WERI-Rb-1 (cell line): ENCODE measurements at regions not wholly inside any gene's neighbourhood (a gene's known extent, or its start where the extent isn't known, plus 50 kb on each side); places are given as distances from the start of the nearest gene placed in this dataset.

Experiments used
- DNase-seq: peaks from one replicate; pipeline ENCODE4 v3.0.0-alpha.2; 2020
- H3K27ac ChIP-seq: fragments of 250-450 bp; sonication (Bioruptor Pico); 2 replicates; pipeline ENCODE4 v1.5.1; 2020; ENCODE audit warnings: mild to moderate bottlenecking, moderate library complexity
- H3K27me3 ChIP-seq: fragments of 250-450 bp; sonication (Bioruptor Pico); 2 replicates; pipeline ENCODE4 v1.5.1; 2021; ENCODE audit warnings: mild to moderate bottlenecking, low read depth, moderate library complexity; ENCODE audit not compliant: insufficient read depth, severe bottlenecking
- H3K36me3 ChIP-seq: fragments of 250-450 bp; sonication (Bioruptor Pico); 2 replicates; pipeline ENCODE4 v1.5.1; 2020; ENCODE audit warnings: mild to moderate bottlenecking, moderate library complexity
- H3K4me3 ChIP-seq: 2 replicates; pipeline ENCODE4 v1.5.1; 2011; ENCODE audit warnings: low read depth, mild to moderate bottlenecking, control low read depth, low read length
- H3K9me3 ChIP-seq: fragments of 250-450 bp; sonication (Bioruptor Pico); 2 replicates; pipeline ENCODE4 v1.5.1; 2021; ENCODE audit warnings: mild to moderate bottlenecking, moderate library complexity; ENCODE audit not compliant: severe bottlenecking
- TF ChIP-seq, protein P1 (sequence below): IDR thresholded peaks from 2 replicates; pipeline ENCODE4 v1.5.1; 2011; ENCODE audit warnings: low read depth, mild to moderate bottlenecking, control low read depth, inconsistent platforms, low read length

DNA sequence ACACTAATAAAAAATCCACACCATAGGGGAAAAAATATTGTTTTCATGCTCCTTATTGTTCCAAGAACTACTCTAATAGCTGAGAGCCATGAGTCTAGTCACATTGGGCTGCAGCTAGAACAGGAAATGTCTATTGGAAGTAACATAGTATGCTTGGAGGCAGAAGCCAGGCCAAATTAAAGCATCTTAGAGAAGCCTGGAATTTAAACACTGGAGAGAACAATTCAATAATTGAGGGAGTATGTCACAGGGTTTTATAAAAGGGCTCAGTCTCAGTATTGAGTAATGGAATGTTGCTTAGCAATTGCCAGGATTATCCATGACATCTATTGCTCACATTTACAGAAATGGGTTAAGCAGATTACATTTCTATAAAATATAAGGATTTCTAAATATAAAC is 471.3 kb downstream of the LMO4 start:
- no peak for DNase-seq
- TF ChIP-seq, protein P1, sequence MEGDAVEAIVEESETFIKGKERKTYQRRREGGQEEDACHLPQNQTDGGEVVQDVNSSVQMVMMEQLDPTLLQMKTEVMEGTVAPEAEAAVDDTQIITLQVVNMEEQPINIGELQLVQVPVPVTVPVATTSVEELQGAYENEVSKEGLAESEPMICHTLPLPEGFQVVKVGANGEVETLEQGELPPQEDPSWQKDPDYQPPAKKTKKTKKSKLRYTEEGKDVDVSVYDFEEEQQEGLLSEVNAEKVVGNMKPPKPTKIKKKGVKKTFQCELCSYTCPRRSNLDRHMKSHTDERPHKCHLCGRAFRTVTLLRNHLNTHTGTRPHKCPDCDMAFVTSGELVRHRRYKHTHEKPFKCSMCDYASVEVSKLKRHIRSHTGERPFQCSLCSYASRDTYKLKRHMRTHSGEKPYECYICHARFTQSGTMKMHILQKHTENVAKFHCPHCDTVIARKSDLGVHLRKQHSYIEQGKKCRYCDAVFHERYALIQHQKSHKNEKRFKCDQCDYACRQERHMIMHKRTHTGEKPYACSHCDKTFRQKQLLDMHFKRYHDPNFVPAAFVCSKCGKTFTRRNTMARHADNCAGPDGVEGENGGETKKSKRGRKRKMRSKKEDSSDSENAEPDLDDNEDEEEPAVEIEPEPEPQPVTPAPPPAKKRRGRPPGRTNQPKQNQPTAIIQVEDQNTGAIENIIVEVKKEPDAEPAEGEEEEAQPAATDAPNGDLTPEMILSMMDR, result no peak
- H3K27ac ChIP-seq, result no peak overlapping the region
- H3K27me3 ChIP-seq, result no peaks in the 10 kb centered on the region
- no peaks in the 10 kb centered on the region for H3K36me3 ChIP-seq
- H3K4me3 ChIP-seq, result no peak overlapping the region
- H3K9me3 ChIP-seq, result no peaks in the 10 kb centered on the region

- no peak for DNase-seq
- H3K9me3 ChIP-seq, result no peaks in the 10 kb centered on the region
- no peaks in the 10 kb centered on the region for H3K27me3 ChIP-seq
- H3K27ac ChIP-seq, result no peak overlapping the region
- H3K4me3 ChIP-seq, result no peak overlapping the region
- TF ChIP-seq, protein P1, result no peak
- H3K36me3 ChIP-seq, result no peaks in the 10 kb centered on the region
These were observed 474.7 kb downstream of the LMO4 start for GRCh38 chr1:87803375-87803774.

DNA sequence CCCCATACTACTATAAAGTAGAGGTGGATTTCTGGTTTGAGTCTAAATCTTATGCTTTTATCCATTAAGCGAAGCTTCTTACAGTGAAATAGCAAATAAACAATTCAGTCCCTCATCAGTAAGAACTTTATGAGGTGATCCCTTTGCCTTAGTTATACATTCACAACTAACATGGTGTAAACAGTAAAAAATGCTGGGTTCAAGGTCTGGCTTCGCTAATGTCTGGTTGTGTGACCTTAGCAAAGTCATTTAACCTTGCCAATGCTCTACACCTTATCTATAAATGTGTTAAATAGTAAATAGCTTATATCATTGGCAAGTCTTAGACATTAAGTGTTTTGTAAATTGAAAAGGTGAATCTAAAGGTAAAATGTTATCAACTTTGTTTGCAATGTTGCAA is 475.4 kb downstream of the LMO4 start:
- H3K36me3 ChIP-seq, result no peaks in the 10 kb centered on the region
- no peaks in the 10 kb centered on the region for H3K9me3 ChIP-seq
- H3K27ac ChIP-seq, result no peak overlapping the region
- H3K4me3 ChIP-seq, result no peak overlapping the region
- TF ChIP-seq, protein P1, result no peak
- no peak for DNase-seq
- no peaks in the 10 kb centered on the region for H3K27me3 ChIP-seq

DNA sequence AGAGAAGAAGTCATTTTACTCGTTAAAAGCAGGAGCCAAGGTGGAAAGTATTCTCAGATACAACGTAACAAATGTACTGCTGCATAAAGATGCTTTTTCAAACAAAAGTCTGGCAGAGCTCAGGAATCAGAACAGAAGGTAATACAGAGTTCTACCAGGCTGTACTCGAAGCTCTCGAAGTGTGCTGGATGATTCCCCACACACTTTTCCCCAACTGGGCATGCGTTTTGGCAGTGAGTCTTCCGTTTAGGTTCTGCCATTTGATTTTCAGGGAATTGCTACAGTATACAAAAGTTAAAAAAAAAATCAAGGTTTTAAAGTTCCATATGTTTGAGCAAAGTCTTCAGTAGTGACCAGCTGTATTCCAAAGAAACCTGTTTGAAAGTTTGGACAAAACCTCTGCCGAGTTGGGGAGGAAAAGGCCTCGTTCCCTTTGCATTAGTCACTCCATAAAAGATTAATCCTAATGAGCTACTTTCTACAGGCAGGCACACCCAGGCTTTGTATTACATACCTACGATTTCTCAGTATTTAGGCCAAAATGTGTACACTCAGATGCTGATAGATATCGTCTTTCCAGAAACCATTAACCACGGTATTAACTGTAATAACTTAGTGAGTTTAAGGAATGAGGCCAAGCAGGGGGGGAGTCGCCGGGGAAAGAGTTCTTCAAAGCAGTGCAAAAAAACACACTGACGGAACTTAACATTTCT is 477.1 kb downstream of the LMO4 start:
- no peak overlapping the region for H3K4me3 ChIP-seq
- TF ChIP-seq, protein P1, result no peak
- H3K27me3 ChIP-seq, result no peaks in the 10 kb centered on the region
- DNase-seq, result no peak
- H3K27ac ChIP-seq, result no peak overlapping the region
- H3K9me3 ChIP-seq, result no peaks in the 10 kb centered on the region
- no peaks in the 10 kb centered on the region for H3K36me3 ChIP-seq

GRCh38 chr1:87806379-87807094 is 477.9 kb downstream of the LMO4 start:
- no peaks in the 10 kb centered on the region for H3K9me3 ChIP-seq
- TF ChIP-seq, protein P1, result no peak
- no peak overlapping the region for H3K4me3 ChIP-seq
- no peaks in the 10 kb centered on the region for H3K36me3 ChIP-seq
- H3K27ac ChIP-seq, result no peak overlapping the region
- H3K27me3 ChIP-seq, result no peaks in the 10 kb centered on the region
- no peak for DNase-seq
